GM12864 (cell line): ENCODE measurements at regions not wholly inside any gene's neighbourhood (a gene's known extent, or its start where the extent isn't known, plus 50 kb on each side); places are given as distances from the start of the nearest gene placed in this dataset.

ENCODE experiments used
- DNase-seq: peaks from one replicate; pipeline ENCODE4 v3.0.0-alpha.2; 2011; ENCODE audit warnings: low read depth
- H3K4me3 ChIP-seq: 2 replicates; pipeline ENCODE4 v1.5.1; 2011; ENCODE audit warnings: mild to moderate bottlenecking, low read depth, low read length, control low read depth
- CTCF ChIP-seq: IDR thresholded peaks from 2 replicates; pipeline ENCODE4 v1.5.1; 2011; ENCODE audit warnings: low read depth, mild to moderate bottlenecking, moderate library complexity, low read length, control low read depth, inconsistent platforms; ENCODE audit errors: missing control alignments

DNA sequence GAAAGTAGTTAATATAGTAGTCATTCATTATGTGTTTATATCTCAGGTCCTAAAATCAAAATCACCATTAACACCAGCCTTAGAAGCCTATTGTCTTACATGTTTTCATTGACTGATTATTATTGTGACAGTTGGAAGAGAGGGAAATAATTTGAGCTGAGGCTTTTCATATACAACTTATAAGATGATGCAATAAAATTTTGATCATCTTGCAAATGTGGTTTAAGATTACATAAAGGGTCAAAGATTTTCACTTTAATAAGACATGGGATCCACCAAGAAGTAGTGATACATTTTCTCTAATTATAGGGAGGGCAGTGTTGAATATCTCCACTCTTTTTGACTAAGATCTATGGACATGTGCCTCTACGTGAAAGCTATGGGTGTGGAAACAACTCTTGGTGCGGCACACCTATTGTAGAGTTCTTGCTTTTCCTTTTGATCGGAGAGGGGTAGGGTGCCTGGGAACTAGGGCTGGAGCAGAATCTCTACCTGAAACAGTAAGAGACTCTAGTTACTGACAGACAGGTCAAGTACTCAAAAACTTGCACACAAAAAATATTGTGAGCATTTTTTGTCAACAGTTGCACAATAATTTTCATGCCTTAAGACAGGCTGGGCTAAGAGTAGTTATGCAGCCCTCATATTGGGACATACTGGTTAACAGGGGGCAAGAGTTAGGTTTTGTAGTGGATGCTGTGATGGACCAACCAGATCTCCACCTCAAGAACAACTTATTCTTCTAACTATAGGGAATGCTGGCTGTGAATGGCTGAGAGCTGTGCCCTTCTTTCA, 139.3 kb upstream of the FST start:
- TF ChIP-seq CTCF, result no peak
- no peak for DNase-seq
- no peak overlapping the region for H3K4me3 ChIP-seq

- TF ChIP-seq CTCF, result no peak
- DNase-seq, result no peak
- no peak overlapping the region for H3K4me3 ChIP-seq
These were observed 138.2 kb upstream of the FST start for GRCh38 chr5:53342236-53342635.

DNA sequence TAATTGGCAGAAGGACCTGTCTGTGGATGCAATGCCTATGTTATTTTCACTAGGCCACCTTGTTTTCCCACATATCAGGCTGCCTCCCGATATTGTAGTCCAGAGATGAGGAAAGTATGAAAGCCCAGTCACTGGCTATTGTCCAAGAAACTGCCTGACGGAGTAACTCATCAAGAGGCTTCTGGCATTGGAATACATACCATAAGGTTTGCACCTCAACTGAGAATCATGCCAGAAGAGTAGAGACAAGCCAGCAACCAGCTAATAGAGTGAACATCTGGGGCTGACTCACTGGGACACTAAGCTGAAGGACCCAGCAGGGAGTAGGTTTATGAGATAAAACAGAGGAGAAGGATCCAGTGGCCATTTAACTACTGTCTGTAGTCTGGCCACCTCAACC, 137.2 kb upstream of the FST start:
- no peak for DNase-seq
- no peak overlapping the region for H3K4me3 ChIP-seq
- no peak for TF ChIP-seq CTCF

DNA sequence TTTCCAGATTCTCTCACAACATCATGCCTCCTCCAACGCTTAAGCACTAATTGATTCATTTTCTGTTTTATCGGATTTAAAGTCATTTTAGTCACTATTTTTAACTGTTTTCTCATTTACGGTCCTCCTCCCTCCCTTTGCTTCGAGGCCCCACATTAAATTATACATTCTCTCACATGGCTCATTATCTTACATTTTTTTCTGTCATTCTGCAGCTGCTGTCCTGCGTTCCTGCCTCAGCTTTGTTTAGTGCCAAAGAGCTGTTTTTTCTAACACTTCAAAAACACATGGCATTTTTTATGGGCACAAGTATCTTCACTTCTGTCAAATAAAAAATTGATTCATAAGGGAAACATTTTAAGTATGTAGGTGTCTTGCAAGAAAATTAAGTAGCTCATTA, 130.1 kb upstream of the FST start:
- H3K4me3 ChIP-seq, result no peak overlapping the region
- DNase-seq, result no peak
- no peak for TF ChIP-seq CTCF

GRCh38 chr5:53350991-53351770, 129.2 kb upstream of the FST start:
- no peak for DNase-seq
- no peak overlapping the region for H3K4me3 ChIP-seq
- no peak for TF ChIP-seq CTCF

GRCh38 chr5:53355316-53355715, 125.1 kb upstream of the FST start:
- TF ChIP-seq CTCF, result no peak
- no peak overlapping the region for H3K4me3 ChIP-seq
- no peak for DNase-seq

DNA sequence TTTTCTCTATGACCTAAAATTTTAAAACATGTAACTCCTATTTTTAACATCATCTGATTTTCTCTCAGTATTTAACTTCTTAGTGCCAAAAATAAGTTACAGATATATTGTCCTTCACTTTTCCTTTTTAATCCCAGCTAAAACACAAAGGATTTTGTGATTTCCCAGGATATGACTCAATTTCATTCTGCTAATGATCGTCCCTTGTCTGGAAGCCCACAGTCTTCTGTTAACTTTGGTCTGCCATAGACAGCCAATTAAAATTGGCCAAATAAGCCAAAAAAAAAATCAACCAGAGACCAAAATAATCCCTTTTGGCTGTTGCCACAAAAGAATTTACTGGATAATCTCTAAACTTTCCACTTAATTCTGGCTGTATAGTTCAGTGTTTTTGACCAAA, 124.5 kb upstream of the FST start:
- DNase-seq, result no peak
- no peak overlapping the region for H3K4me3 ChIP-seq
- no peak for TF ChIP-seq CTCF
